WTC11 (cell line): ENCODE measurements at regions not wholly inside any gene's neighbourhood (a gene's known extent, or its start where the extent isn't known, plus 50 kb on each side); places are given as distances from the start of the nearest gene placed in this dataset.

Experiments used
- ATAC-seq: fragments of 200-7000 bp; cut with Tn5 transposase; 2 replicates; pipeline ENCODE4 v1.10.0; 2021; ENCODE audit warnings: mild to moderate bottlenecking, moderate library complexity
- CTCF ChIA-PET: fragments of 300-600 bp; sonication (Branson Sonifier 250); formaldehyde crosslinking; loops from one replicate; lab custom pipeline; 2021; ENCODE audit warnings: antibody characterized with exemption; lab: Charles Lee
- POLR2A ChIA-PET: fragments of 350-600 bp; sonication (Branson Sonifier 250); formaldehyde crosslinking; loops from one replicate; lab custom pipeline; 2021; ENCODE audit warnings: antibody characterized with exemption; lab: Charles Lee
- DNase-seq: peaks from one replicate; pipeline ENCODE4 v3.0.0; 2021; ENCODE audit warnings: low spot score
- H3K27ac Mint-ChIP-seq: 2 replicates; pipeline ENCODE4 v1.8.0; 2021; ENCODE audit warnings: mixed read lengths
- H3K27me3 Mint-ChIP-seq: 2 replicates; pipeline ENCODE4 v1.8.0; 2021; ENCODE audit warnings: low read depth, mild to moderate bottlenecking, moderate library complexity, mixed read lengths
- H3K36me3 Mint-ChIP-seq: 2 replicates; pipeline ENCODE4 v1.8.0; 2021; ENCODE audit warnings: mixed read lengths
- H3K4me1 Mint-ChIP-seq: 2 replicates; pipeline ENCODE4 v1.8.0; 2022; ENCODE audit warnings: mixed read lengths
- H3K4me3 Mint-ChIP-seq: 2 replicates; pipeline ENCODE4 v1.8.0; 2021; ENCODE audit warnings: mild to moderate bottlenecking, moderate library complexity, mixed read lengths
- H3K9me3 Mint-ChIP-seq: 2 replicates; pipeline ENCODE4 v1.8.0; 2021; ENCODE audit warnings: mixed read lengths
- EMX1 ChIP-seq: fragments of 250-450 bp; sonication (Bioruptor Pico); IDR thresholded peaks from 2 replicates; pipeline ENCODE4 v1.8.0; 2021; ENCODE audit warnings: mild to moderate bottlenecking
- ETV6 ChIP-seq: sonication (generic); formaldehyde crosslinking; IDR thresholded peaks from 2 replicates; pipeline ENCODE4 v1.8.1; 2022; ENCODE audit warnings: mild to moderate bottlenecking, missing genetic modification reagents
- FOXK1 ChIP-seq: sonication (generic); formaldehyde crosslinking; IDR thresholded peaks from 2 replicates; pipeline ENCODE4 v1.8.0; 2022; ENCODE audit warnings: mild to moderate bottlenecking, moderate library complexity, missing genetic modification reagents
- MYBL2 ChIP-seq: sonication (generic); formaldehyde crosslinking; IDR thresholded peaks from 2 replicates; pipeline ENCODE4 v1.8.1; 2023; ENCODE audit warnings: mild to moderate bottlenecking, moderate library complexity, missing genetic modification reagents
- OVOL2 ChIP-seq: fragments of 250-450 bp; sonication (Bioruptor Pico); IDR thresholded peaks from 2 replicates; pipeline ENCODE4 v1.9.0; 2021; ENCODE audit warnings: mild to moderate bottlenecking, borderline replicate concordance
- TP53 ChIP-seq: sonication (generic); formaldehyde crosslinking; IDR thresholded peaks from 2 replicates; pipeline ENCODE4 v1.8.1; 2023; ENCODE audit warnings: mild to moderate bottlenecking, missing genetic modification reagents
- ZNF121 ChIP-seq: sonication (generic); formaldehyde crosslinking; IDR thresholded peaks from 2 replicates; pipeline ENCODE4 v1.8.0; 2023; ENCODE audit warnings: missing genetic modification reagents
- ZNF263 ChIP-seq: sonication (generic); formaldehyde crosslinking; IDR thresholded peaks from 2 replicates; pipeline ENCODE4 v1.8.1; 2022; ENCODE audit warnings: low read depth, mild to moderate bottlenecking, moderate library complexity, missing genetic modification reagents
- ZNF416 ChIP-seq: fragments of 250-450 bp; sonication (Bioruptor Pico); IDR thresholded peaks from 2 replicates; pipeline ENCODE4 v1.9.0; 2021; ENCODE audit warnings: mild to moderate bottlenecking, inconsistent platforms
- ZNF671 ChIP-seq: fragments of 250-450 bp; sonication (Bioruptor Pico); IDR thresholded peaks from 2 replicates; pipeline ENCODE4 v1.8.0; 2021; ENCODE audit warnings: mild to moderate bottlenecking
- TF ChIP-seq, protein P1 (sequence below): fragments of 250-450 bp; sonication (Bioruptor Pico); IDR thresholded peaks from 2 replicates; pipeline ENCODE4 v1.9.0; 2021; ENCODE audit warnings: mild to moderate bottlenecking
- TF ChIP-seq, protein P2 (sequence below): sonication (generic); formaldehyde crosslinking; IDR thresholded peaks from 2 replicates; pipeline ENCODE4 v1.8.1; 2023; ENCODE audit warnings: mild to moderate bottlenecking, missing genetic modification reagents, moderate library complexity
- TF ChIP-seq, protein P3 (sequence below): sonication (generic); formaldehyde crosslinking; IDR thresholded peaks from 2 replicates; pipeline ENCODE4 v1.8.0; 2023; ENCODE audit warnings: mild to moderate bottlenecking, missing genetic modification reagents
- TF ChIP-seq, protein P4 (sequence below): fragments of 250-450 bp; sonication (Bioruptor Pico); IDR thresholded peaks from 2 replicates; pipeline ENCODE4 v1.8.0; 2021; ENCODE audit warnings: mild to moderate bottlenecking
- TF ChIP-seq, protein P5 (sequence below): sonication (generic); formaldehyde crosslinking; conservative IDR thresholded peaks from 2 replicates; pipeline ENCODE4 v1.8.1; 2023; ENCODE audit warnings: mild to moderate bottlenecking, low read depth, missing genetic modification reagents, moderate library complexity
- TF ChIP-seq, protein P6 (sequence below): sonication (generic); formaldehyde crosslinking; IDR thresholded peaks from 2 replicates; pipeline ENCODE4 v1.8.1; 2023; ENCODE audit warnings: mild to moderate bottlenecking, missing genetic modification reagents, borderline replicate concordance

DNA sequence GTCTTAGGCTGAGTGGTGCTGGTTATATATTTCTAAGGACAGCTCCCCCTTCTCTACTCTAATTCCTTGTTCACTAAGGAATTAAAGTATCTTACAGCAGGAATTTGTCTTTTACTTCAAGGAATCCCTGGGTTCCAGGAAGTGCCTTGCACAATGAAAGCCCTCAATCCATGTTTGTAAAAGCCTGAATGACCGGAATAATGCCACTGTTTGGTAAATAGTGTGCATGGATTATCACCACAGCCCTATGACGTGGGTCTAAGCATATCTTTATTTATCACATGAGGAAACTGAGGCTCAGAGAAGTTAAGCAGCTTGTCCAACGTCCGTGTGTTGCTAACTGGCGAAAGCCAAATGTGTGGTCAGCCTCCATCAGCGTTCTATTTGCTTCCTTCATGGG lies 135.7 kb upstream of the NAV2 start (continued):
- TF ChIP-seq, protein P1, sequence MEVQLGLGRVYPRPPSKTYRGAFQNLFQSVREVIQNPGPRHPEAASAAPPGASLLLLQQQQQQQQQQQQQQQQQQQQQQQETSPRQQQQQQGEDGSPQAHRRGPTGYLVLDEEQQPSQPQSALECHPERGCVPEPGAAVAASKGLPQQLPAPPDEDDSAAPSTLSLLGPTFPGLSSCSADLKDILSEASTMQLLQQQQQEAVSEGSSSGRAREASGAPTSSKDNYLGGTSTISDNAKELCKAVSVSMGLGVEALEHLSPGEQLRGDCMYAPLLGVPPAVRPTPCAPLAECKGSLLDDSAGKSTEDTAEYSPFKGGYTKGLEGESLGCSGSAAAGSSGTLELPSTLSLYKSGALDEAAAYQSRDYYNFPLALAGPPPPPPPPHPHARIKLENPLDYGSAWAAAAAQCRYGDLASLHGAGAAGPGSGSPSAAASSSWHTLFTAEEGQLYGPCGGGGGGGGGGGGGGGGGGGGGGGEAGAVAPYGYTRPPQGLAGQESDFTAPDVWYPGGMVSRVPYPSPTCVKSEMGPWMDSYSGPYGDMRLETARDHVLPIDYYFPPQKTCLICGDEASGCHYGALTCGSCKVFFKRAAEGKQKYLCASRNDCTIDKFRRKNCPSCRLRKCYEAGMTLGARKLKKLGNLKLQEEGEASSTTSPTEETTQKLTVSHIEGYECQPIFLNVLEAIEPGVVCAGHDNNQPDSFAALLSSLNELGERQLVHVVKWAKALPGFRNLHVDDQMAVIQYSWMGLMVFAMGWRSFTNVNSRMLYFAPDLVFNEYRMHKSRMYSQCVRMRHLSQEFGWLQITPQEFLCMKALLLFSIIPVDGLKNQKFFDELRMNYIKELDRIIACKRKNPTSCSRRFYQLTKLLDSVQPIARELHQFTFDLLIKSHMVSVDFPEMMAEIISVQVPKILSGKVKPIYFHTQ (CRISPR knock-in tag) = no peak
- TF ChIP-seq ETV6 (CRISPR knock-in tag) = no peak

DNA sequence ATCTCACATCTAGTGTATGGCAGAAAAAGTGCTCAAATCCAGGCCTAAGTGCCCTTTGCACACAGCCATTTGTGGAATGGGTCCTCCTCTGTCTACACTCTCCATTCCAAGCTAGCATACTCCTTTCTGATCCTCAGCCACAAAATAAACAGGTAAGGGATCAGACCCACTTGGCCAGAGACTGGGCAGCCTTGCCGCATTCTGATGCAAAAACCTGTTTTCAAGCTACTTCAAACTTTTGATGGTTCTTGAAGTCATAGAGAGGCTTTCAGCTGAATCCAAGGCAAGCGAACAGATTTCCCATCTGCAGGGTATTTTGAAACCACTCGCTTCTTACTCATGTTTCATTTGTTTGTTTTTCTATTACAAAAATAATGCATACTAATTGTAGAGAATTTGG lies 136.6 kb upstream of the NAV2 start:
- no peaks in the 10 kb centered on the region for H3K36me3 Mint-ChIP-seq
- H3K4me1 Mint-ChIP-seq = peaks cover 10% of the 10 kb centered on the region
- ChIA-PET CTCF (interaction anchor here (0.8 to 1.6 kb wide), 2 partner anchors 163 to 327 kb away, joined by 3 read pairs; no protein-coding TSS in a partner anchor), POLR2A (no interaction called here)
- peak overlapping the region; percentile 47; the same call in 1 of the 2 replicates for H3K27ac Mint-ChIP-seq
- no peak overlapping the region for H3K4me3 Mint-ChIP-seq
- DNase-seq (no peak), ATAC-seq (no peak; the same call in 1 of the 2 replicates)
- peaks cover under 1% of the 10 kb centered on the region; the same call in 1 of the 2 replicates for H3K9me3 Mint-ChIP-seq
- H3K27me3 Mint-ChIP-seq = 0 out of 2 replicates have a peak, but pooled peaks cover 2% of the 10 kb centered on the region
- TF ChIP-seq ZNF671 (CRISPR knock-in tag) (no peak), TP53 (CRISPR knock-in tag) (no peak)
- TF ChIP-seq, protein P2, sequence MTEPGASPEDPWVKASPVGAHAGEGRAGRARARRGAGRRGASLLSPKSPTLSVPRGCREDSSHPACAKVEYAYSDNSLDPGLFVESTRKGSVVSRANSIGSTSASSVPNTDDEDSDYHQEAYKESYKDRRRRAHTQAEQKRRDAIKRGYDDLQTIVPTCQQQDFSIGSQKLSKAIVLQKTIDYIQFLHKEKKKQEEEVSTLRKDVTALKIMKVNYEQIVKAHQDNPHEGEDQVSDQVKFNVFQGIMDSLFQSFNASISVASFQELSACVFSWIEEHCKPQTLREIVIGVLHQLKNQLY (CRISPR knock-in tag) = no peak
- TF ChIP-seq, protein P3, sequence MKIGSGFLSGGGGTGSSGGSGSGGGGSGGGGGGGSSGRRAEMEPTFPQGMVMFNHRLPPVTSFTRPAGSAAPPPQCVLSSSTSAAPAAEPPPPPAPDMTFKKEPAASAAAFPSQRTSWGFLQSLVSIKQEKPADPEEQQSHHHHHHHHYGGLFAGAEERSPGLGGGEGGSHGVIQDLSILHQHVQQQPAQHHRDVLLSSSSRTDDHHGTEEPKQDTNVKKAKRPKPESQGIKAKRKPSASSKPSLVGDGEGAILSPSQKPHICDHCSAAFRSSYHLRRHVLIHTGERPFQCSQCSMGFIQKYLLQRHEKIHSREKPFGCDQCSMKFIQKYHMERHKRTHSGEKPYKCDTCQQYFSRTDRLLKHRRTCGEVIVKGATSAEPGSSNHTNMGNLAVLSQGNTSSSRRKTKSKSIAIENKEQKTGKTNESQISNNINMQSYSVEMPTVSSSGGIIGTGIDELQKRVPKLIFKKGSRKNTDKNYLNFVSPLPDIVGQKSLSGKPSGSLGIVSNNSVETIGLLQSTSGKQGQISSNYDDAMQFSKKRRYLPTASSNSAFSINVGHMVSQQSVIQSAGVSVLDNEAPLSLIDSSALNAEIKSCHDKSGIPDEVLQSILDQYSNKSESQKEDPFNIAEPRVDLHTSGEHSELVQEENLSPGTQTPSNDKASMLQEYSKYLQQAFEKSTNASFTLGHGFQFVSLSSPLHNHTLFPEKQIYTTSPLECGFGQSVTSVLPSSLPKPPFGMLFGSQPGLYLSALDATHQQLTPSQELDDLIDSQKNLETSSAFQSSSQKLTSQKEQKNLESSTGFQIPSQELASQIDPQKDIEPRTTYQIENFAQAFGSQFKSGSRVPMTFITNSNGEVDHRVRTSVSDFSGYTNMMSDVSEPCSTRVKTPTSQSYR (CRISPR knock-in tag) = no peak

DNA sequence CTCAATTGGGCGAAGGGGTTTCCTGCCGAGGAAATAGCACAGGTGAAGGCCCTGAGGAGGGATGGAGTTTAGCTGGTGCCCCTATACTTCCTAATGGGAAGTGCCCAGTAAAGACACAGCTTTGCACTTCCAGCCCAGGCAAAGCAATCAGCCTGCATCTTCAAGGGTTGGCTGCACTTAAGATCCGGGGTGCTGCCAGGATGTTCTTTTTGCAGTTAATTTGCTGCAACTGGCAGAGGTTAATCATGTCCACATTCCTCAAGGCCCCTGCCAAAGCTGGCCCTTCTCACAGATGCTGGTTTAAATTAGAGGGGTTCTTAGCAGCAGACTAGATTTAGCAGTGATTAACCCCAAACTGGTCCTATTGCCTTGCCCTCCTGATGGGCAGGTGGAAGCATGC lies 137.7 kb upstream of the NAV2 start:
- Mint-ChIP-seq H3K36me3 (no peaks in the 10 kb centered on the region), H3K27ac (no peak overlapping the region), H3K4me3 (no peak overlapping the region), H3K27me3 (0 out of 2 replicates have a peak, but pooled peaks cover 2% of the 10 kb centered on the region), H3K9me3 (peaks cover 5% of the 10 kb centered on the region; the same call in 1 of the 2 replicates), H3K4me1 (peaks cover 10% of the 10 kb centered on the region)
- DNase-seq (no peak), ATAC-seq (no peak)
- ChIA-PET CTCF (no interaction called here), POLR2A (no interaction called here)
- TF ChIP-seq FOXK1 (CRISPR knock-in tag) = no peak
- no peak for TF ChIP-seq ZNF263 (CRISPR knock-in tag)
- TF ChIP-seq, protein P4, sequence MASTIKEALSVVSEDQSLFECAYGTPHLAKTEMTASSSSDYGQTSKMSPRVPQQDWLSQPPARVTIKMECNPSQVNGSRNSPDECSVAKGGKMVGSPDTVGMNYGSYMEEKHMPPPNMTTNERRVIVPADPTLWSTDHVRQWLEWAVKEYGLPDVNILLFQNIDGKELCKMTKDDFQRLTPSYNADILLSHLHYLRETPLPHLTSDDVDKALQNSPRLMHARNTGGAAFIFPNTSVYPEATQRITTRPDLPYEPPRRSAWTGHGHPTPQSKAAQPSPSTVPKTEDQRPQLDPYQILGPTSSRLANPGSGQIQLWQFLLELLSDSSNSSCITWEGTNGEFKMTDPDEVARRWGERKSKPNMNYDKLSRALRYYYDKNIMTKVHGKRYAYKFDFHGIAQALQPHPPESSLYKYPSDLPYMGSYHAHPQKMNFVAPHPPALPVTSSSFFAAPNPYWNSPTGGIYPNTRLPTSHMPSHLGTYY (CRISPR knock-in tag) = no peak
- no peak for TF ChIP-seq ZNF416 (CRISPR knock-in tag)
- TF ChIP-seq MYBL2 (CRISPR knock-in tag) = no peak
- TF ChIP-seq, protein P5, sequence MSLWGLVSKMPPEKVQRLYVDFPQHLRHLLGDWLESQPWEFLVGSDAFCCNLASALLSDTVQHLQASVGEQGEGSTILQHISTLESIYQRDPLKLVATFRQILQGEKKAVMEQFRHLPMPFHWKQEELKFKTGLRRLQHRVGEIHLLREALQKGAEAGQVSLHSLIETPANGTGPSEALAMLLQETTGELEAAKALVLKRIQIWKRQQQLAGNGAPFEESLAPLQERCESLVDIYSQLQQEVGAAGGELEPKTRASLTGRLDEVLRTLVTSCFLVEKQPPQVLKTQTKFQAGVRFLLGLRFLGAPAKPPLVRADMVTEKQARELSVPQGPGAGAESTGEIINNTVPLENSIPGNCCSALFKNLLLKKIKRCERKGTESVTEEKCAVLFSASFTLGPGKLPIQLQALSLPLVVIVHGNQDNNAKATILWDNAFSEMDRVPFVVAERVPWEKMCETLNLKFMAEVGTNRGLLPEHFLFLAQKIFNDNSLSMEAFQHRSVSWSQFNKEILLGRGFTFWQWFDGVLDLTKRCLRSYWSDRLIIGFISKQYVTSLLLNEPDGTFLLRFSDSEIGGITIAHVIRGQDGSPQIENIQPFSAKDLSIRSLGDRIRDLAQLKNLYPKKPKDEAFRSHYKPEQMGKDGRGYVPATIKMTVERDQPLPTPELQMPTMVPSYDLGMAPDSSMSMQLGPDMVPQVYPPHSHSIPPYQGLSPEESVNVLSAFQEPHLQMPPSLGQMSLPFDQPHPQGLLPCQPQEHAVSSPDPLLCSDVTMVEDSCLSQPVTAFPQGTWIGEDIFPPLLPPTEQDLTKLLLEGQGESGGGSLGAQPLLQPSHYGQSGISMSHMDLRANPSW = no peak
- TF ChIP-seq EMX1 = no peak
- TF ChIP-seq ZNF671 (CRISPR knock-in tag) = no peak
- TF ChIP-seq, protein P6, sequence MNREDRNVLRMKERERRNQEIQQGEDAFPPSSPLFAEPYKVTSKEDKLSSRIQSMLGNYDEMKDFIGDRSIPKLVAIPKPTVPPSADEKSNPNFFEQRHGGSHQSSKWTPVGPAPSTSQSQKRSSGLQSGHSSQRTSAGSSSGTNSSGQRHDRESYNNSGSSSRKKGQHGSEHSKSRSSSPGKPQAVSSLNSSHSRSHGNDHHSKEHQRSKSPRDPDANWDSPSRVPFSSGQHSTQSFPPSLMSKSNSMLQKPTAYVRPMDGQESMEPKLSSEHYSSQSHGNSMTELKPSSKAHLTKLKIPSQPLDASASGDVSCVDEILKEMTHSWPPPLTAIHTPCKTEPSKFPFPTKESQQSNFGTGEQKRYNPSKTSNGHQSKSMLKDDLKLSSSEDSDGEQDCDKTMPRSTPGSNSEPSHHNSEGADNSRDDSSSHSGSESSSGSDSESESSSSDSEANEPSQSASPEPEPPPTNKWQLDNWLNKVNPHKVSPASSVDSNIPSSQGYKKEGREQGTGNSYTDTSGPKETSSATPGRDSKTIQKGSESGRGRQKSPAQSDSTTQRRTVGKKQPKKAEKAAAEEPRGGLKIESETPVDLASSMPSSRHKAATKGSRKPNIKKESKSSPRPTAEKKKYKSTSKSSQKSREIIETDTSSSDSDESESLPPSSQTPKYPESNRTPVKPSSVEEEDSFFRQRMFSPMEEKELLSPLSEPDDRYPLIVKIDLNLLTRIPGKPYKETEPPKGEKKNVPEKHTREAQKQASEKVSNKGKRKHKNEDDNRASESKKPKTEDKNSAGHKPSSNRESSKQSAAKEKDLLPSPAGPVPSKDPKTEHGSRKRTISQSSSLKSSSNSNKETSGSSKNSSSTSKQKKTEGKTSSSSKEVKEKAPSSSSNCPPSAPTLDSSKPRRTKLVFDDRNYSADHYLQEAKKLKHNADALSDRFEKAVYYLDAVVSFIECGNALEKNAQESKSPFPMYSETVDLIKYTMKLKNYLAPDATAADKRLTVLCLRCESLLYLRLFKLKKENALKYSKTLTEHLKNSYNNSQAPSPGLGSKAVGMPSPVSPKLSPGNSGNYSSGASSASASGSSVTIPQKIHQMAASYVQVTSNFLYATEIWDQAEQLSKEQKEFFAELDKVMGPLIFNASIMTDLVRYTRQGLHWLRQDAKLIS (CRISPR knock-in tag) = no peak
- no peak for TF ChIP-seq ZNF121
- no peak for TF ChIP-seq OVOL2
- no peak for TF ChIP-seq TP53 (CRISPR knock-in tag)
